Panc1 (cell line): ENCODE measurements at regions not wholly inside any gene's neighbourhood (a gene's known extent, or its start where the extent isn't known, plus 50 kb on each side); places are given as distances from the start of the nearest gene placed in this dataset.

Experiments used
- ATAC-seq: fragments of 200-7000 bp; cut with Tn5 transposase; 2 replicates; pipeline ENCODE4 v1.9.1; 2020; ENCODE audit warnings: mild to moderate bottlenecking, moderate library complexity
- BruUV-seq: library from RNA; stranded (reverse); fragments of 400-500 nt; replicated peaks from 2 replicates; lab custom pipeline; 2021; lab: Mats Ljungman, UMichigan
- CTCF ChIA-PET: fragments of 300-600 bp; sonication (Branson Sonifier 250); formaldehyde crosslinking; loops from one replicate; lab custom pipeline; 2022; ENCODE audit warnings: antibody characterized with exemption; lab: Charles Lee
- POLR2A ChIA-PET: fragments of 300-600 bp; sonication (Branson Sonifier 250); formaldehyde crosslinking; loops from one replicate; lab custom pipeline; 2022; ENCODE audit warnings: antibody characterized with exemption; lab: Charles Lee
- DNase-seq: peaks from one replicate; pipeline ENCODE4 v3.0.0-alpha.2; 2010; ENCODE audit warnings: low read depth, low spot score
- H3K27ac ChIP-seq: 2 replicates; pipeline ENCODE4 v1.5.1; 2011; ENCODE audit warnings: mild to moderate bottlenecking, low read length, inconsistent platforms
- H3K27me3 ChIP-seq: fragments of 200-500 bp; sonication (Bioruptor generic); 2 replicates; pipeline ENCODE4 v1.6.0; 2014; ENCODE audit warnings: low read length, inconsistent platforms; ENCODE audit not compliant: control insufficient read depth, insufficient read depth
- H3K36me3 ChIP-seq: fragments of 200-500 bp; sonication (Bioruptor generic); 2 replicates; pipeline ENCODE4 v1.5.1; 2014; ENCODE audit warnings: inconsistent platforms, mild to moderate bottlenecking, low read length, moderate library complexity; ENCODE audit not compliant: control insufficient read depth, insufficient read depth
- H3K4me1 ChIP-seq: 2 replicates; pipeline ENCODE4 v1.5.1; 2011; ENCODE audit warnings: inconsistent platforms, mild to moderate bottlenecking, low read length, moderate library complexity; ENCODE audit not compliant: control insufficient read depth, insufficient read depth
- H3K4me3 ChIP-seq, 2 experiments: 2 replicates each; pipeline ENCODE4 v1.5.1; 2011 to 2012; ENCODE audit warnings: low read depth in 2 of 2, low read length in 2 of 2, mild to moderate bottlenecking in 2 of 2, inconsistent platforms in 1 of 2, moderate library complexity in 1 of 2
- H3K9me3 ChIP-seq: fragments of 200-500 bp; sonication (Bioruptor generic); 2 replicates; pipeline ENCODE4 v1.5.1; 2014; ENCODE audit warnings: low read depth, mild to moderate bottlenecking, inconsistent platforms, low read length, moderate library complexity; ENCODE audit not compliant: control insufficient read depth, insufficient read depth
- CTCF ChIP-seq: fragments of 450-650 bp; IDR thresholded peaks from 2 replicates; pipeline ENCODE4 v1.5.1; 2017; ENCODE audit warnings: mild to moderate bottlenecking
- POLR2AphosphoS5 ChIP-seq: IDR thresholded peaks from 2 replicates; pipeline ENCODE4 v1.6.1; 2012; ENCODE audit warnings: mild to moderate bottlenecking, low read depth, low read length, moderate library complexity
- REST ChIP-seq, 2 experiments: IDR thresholded peaks; 2 replicates each; pipeline ENCODE4 v1.6.1; 2011 to 2012; ENCODE audit warnings: low read depth in 2 of 2, control low read depth in 1 of 2, low read length in 1 of 2, mild to moderate bottlenecking in 1 of 2, moderate library complexity in 1 of 2; ENCODE audit not compliant: insufficient read depth in 1 of 2
- SIN3A ChIP-seq: IDR thresholded peaks from 2 replicates; pipeline ENCODE4 v1.6.1; 2012; ENCODE audit warnings: low read depth, mild to moderate bottlenecking, low read length, moderate library complexity, borderline replicate concordance; ENCODE audit not compliant: insufficient read depth
- TCF7L2 ChIP-seq: IDR thresholded peaks from 2 replicates; pipeline ENCODE4 v1.6.1; 2011; ENCODE audit warnings: mild to moderate bottlenecking, low read depth, low read length, inconsistent platforms
- in situ Hi-C: cut with HindIII; loops from 2 replicates; pipeline ENCODE4 v1.10.0; 2016; ENCODE audit warnings: low sequenced_read_pairs, low pct_unique_long_range_greater_than_20kb
- intact Hi-C: fragments of 100-400 bp; cut with micrococcal nuclease; formaldehyde crosslinking; loops from one replicate; pipeline ENCODE4 v1.10.0; 2022; ENCODE audit not compliant: unreplicated experiment

- in situ Hi-C loops = no loop called here
Observed at GRCh38 chr3:150235799-150236198, 172.3 kb upstream of the TSC22D2 start.

GRCh38 chr3:150232992-150233451, 175.1 kb upstream of the TSC22D2 start:
- H3K9me3 ChIP-seq = no peaks in the 10 kb centered on the region
- no peak overlapping the region for H3K4me3 ChIP-seq
- ATAC-seq (peak; percentile 71), DNase-seq (no peak)
- no peak for TF ChIP-seq REST (IDR thresholded peaks at IDR 0.05; ENCODE audit: insufficient read depth in 1 of 2, low read depth in 2 of 2, low read length in 1 of 2)
- ChIA-PET POLR2A (interaction anchor here (0.7 to 0.8 kb wide), 2 partner anchors 19 to 175 kb away, joined by 3 read pairs; no protein-coding TSS in a partner anchor), CTCF (no interaction called here)
- in situ Hi-C loops (no loop called here), intact Hi-C loops (loop anchor here (10.0 kb wide), 1 partner anchor 112 kb away; no protein-coding TSS in a partner anchor)
- H3K4me1 ChIP-seq = peaks cover 11% of the 10 kb centered on the region; the same call in 1 of the 2 replicates
- no TSS peak for BruUV-seq
- peak overlapping the region; percentile 55 for H3K27ac ChIP-seq
- H3K36me3 ChIP-seq = no peaks in the 10 kb centered on the region
- no peaks in the 10 kb centered on the region for H3K27me3 ChIP-seq

More at GRCh38 chr3:150235799-150236198, 172.3 kb upstream of the TSC22D2 start:
- H3K9me3 ChIP-seq = no peaks in the 10 kb centered on the region
- no peak for DNase-seq
- peak overlapping the region; percentile 49; the same call in 1 of the 2 replicates for H3K27ac ChIP-seq
- H3K27me3 ChIP-seq = no peaks in the 10 kb centered on the region
- H3K4me1 ChIP-seq = peaks cover 19% of the 10 kb centered on the region; the same call in 1 of the 2 replicates
- intact Hi-C loops = loop anchor here (2.0 to 10.0 kb wide), 2 partner anchors 109 to 179 kb away; no protein-coding TSS in a partner anchor
- no peak for TF ChIP-seq POLR2AphosphoS5
- no peak for TF ChIP-seq SIN3A
- TF ChIP-seq CTCF = no peak
- TF ChIP-seq TCF7L2 = no peak
- TF ChIP-seq REST (IDR thresholded peaks at IDR 0.05; ENCODE audit: insufficient read depth in 1 of 2, low read depth in 2 of 2, low read length in 1 of 2) = no peak
- no peaks in the 10 kb centered on the region for H3K36me3 ChIP-seq
- ChIA-PET POLR2A (interaction anchor here (0.7 kb wide), 1 partner anchor 11 kb away, joined by 3 read pairs; no protein-coding TSS in a partner anchor), CTCF (no interaction called here)
- no peak overlapping the region for H3K4me3 ChIP-seq
- BruUV-seq = no TSS peak
- no peak for ATAC-seq
